ENCODE measurements at regions not wholly inside any gene's neighbourhood (a gene's known extent, or its start where the extent isn't known, plus 50 kb on each side); places are given as distances from the start of the nearest gene placed in this dataset.

GRCh38 chr5:111596705-111597104 is 84.4 kb upstream of the STARD4 start:
- H3K4me1 Mint-ChIP-seq, result peaks cover 5% of the 10 kb centered on the region
- Histone ChIP-seq H3K4me1 (ENCODE audit: control insufficient read depth, insufficient read depth, low read length) (no peaks in the 10 kb centered on the region), H3K9me3 (ENCODE audit: control insufficient read depth, low read length) (no peaks in the 10 kb centered on the region), H3K27ac (ENCODE audit: low read depth, low read length) (no peak overlapping the region), H3K4me3 (ENCODE audit: low read length) (no peak overlapping the region), H3K9ac (ENCODE audit: extremely low read depth, low read length, poor library complexity, severe bottlenecking) (no peak overlapping the region), H3K36me3 (ENCODE audit: control insufficient read depth, insufficient read depth, low read length) (no peaks in the 10 kb centered on the region), H3K27me3 (ENCODE audit: control insufficient read depth, insufficient read depth, low read length, poor library complexity, severe bottlenecking) (no peaks in the 10 kb centered on the region)
- no peaks in the 10 kb centered on the region for H3K9me3 Mint-ChIP-seq
- DNase-seq, result no peak
- H3K27ac Mint-ChIP-seq, result no peak overlapping the region
- H3K27me3 Mint-ChIP-seq (ENCODE audit: insufficient read depth), result peaks cover 3% of the 10 kb centered on the region
- no peak overlapping the region for H3K4me3 Mint-ChIP-seq
- 92% methylated on average over 3 to 5 of the region's 5 CpGs for WGBS, 2 experiments (ENCODE audit: insufficient coverage in 1 of 2, insufficient read length in 1 of 2)
- no peaks in the 10 kb centered on the region for H3K36me3 Mint-ChIP-seq (ENCODE audit: low read depth)
- TF ChIP-seq CTCF (conservative IDR thresholded peaks at IDR 0.05), result no peak

- H3K27ac ChIP-seq (ENCODE audit: low read depth, low read length), result no peak overlapping the region
- WGBS, 2 experiments (ENCODE audit: insufficient coverage in 1 of 2, insufficient read length in 1 of 2), result 67 to 100% methylated on average over 1 to 4 of the region's 4 CpGs
These were observed 83.1 kb upstream of the STARD4 start for GRCh38 chr5:111595425-111595824.

GRCh38 chr5:111589316-111589715 is 77.0 kb upstream of the STARD4 start:
- H3K4me1 ChIP-seq (ENCODE audit: control insufficient read depth, insufficient read depth, low read length), result peaks cover 6% of the 10 kb centered on the region
- no peaks in the 10 kb centered on the region for H3K36me3 ChIP-seq (ENCODE audit: control insufficient read depth, insufficient read depth, low read length)
- Mint-ChIP-seq H3K36me3 (ENCODE audit: low read depth) (no peaks in the 10 kb centered on the region), H3K4me3 (no peak overlapping the region), H3K27me3 (ENCODE audit: insufficient read depth) (no peaks in the 10 kb centered on the region), H3K4me1 (peaks cover 14% of the 10 kb centered on the region), H3K27ac (no peak overlapping the region), H3K9me3 (no peaks in the 10 kb centered on the region)
- 84% methylated on average over 1 of the region's 1 CpG; no CpG with 5 or more reads in 1 of the 2 experiments for WGBS, 2 experiments (ENCODE audit: insufficient coverage in 1 of 2, insufficient read length in 1 of 2)
- no peak overlapping the region for H3K4me3 ChIP-seq (ENCODE audit: low read length)
- H3K27me3 ChIP-seq (ENCODE audit: control insufficient read depth, insufficient read depth, low read length, poor library complexity, severe bottlenecking), result no peaks in the 10 kb centered on the region
- no peak overlapping the region for H3K27ac ChIP-seq (ENCODE audit: low read depth, low read length)
- no peak for DNase-seq
- no peak overlapping the region for H3K9ac ChIP-seq (ENCODE audit: extremely low read depth, low read length, poor library complexity, severe bottlenecking)
- no peak for TF ChIP-seq CTCF (conservative IDR thresholded peaks at IDR 0.05)
- no peaks in the 10 kb centered on the region for H3K9me3 ChIP-seq (ENCODE audit: control insufficient read depth, low read length)

More at GRCh38 chr5:111595425-111595824, 83.1 kb upstream of the STARD4 start:
- no peak for DNase-seq
- H3K4me3 ChIP-seq (ENCODE audit: low read length), result no peak overlapping the region
- no peak for TF ChIP-seq CTCF (conservative IDR thresholded peaks at IDR 0.05)
- no peaks in the 10 kb centered on the region for H3K36me3 Mint-ChIP-seq (ENCODE audit: low read depth)
- H3K36me3 ChIP-seq (ENCODE audit: control insufficient read depth, insufficient read depth, low read length), result no peaks in the 10 kb centered on the region
- no peaks in the 10 kb centered on the region for H3K9me3 Mint-ChIP-seq
- H3K9ac ChIP-seq (ENCODE audit: extremely low read depth, low read length, poor library complexity, severe bottlenecking), result no peak overlapping the region
- no peak overlapping the region for H3K27ac Mint-ChIP-seq
- no peak overlapping the region for H3K4me3 Mint-ChIP-seq
- H3K4me1 Mint-ChIP-seq, result peaks cover 5% of the 10 kb centered on the region
- H3K9me3 ChIP-seq (ENCODE audit: control insufficient read depth, low read length), result no peaks in the 10 kb centered on the region
- H3K4me1 ChIP-seq (ENCODE audit: control insufficient read depth, insufficient read depth, low read length), result no peaks in the 10 kb centered on the region
- H3K27me3 Mint-ChIP-seq (ENCODE audit: insufficient read depth), result peaks cover 3% of the 10 kb centered on the region
- H3K27me3 ChIP-seq (ENCODE audit: control insufficient read depth, insufficient read depth, low read length, poor library complexity, severe bottlenecking), result no peaks in the 10 kb centered on the region
